ENCODE measurements at regions not wholly inside any gene's neighbourhood (a gene's known extent, or its start where the extent isn't known, plus 50 kb on each side); places are given as distances from the start of the nearest gene placed in this dataset.

- H3K27ac ChIP-seq: no peak overlapping the region
- H3K27me3 ChIP-seq: no peaks in the 10 kb centered on the region
- TF ChIP-seq, protein P1, sequence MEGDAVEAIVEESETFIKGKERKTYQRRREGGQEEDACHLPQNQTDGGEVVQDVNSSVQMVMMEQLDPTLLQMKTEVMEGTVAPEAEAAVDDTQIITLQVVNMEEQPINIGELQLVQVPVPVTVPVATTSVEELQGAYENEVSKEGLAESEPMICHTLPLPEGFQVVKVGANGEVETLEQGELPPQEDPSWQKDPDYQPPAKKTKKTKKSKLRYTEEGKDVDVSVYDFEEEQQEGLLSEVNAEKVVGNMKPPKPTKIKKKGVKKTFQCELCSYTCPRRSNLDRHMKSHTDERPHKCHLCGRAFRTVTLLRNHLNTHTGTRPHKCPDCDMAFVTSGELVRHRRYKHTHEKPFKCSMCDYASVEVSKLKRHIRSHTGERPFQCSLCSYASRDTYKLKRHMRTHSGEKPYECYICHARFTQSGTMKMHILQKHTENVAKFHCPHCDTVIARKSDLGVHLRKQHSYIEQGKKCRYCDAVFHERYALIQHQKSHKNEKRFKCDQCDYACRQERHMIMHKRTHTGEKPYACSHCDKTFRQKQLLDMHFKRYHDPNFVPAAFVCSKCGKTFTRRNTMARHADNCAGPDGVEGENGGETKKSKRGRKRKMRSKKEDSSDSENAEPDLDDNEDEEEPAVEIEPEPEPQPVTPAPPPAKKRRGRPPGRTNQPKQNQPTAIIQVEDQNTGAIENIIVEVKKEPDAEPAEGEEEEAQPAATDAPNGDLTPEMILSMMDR (IDR thresholded peaks at IDR 0.05): no peak
- TF ChIP-seq POLR2A (IDR thresholded peaks at IDR 0.05): no peak
- no peaks in the 10 kb centered on the region for H3K36me3 ChIP-seq
- no peak overlapping the region for H3K4me3 ChIP-seq (replicated peaks in 1 of 3)
- H3K9me3 ChIP-seq: no peaks in the 10 kb centered on the region
- H3K4me1 ChIP-seq: no peaks in the 10 kb centered on the region
- no peak for DNase-seq
- 82 to 88% methylated on average over 5 of the region's 5 CpGs for WGBS, 2 donors
- intact Hi-C loops (cut with DNase I): no loop called here
Observed at GRCh38 chr4:130530505-130530904, 1434.6 kb downstream of the C4orf33 start.

DNA sequence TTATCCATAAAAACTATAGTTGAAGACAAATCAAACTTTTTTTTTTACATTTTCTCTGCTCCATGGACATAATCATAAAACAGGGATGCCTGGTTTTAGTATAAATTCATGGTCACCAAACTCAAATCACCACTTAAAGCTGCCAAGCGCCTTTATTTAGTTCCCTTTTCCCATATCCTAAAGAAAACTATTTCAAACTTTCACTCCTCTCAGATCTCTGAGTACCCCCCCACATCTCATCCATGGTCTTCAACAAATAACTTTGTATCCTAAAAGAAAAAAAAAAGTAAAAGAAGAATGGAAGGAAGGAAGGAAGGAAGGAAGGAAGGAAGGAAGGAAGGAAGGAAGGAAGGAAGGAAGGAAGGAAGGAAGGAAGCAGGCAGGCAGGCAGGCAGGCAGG is 1438.7 kb downstream of the C4orf33 start:
- intact Hi-C loops (cut with DNase I): no loop called here
- DNase-seq: no peak
- TF ChIP-seq POLR2A (IDR thresholded peaks at IDR 0.05): no peak
- TF ChIP-seq, protein P1 (IDR thresholded peaks at IDR 0.05): no peak
- H3K36me3 ChIP-seq: no peaks in the 10 kb centered on the region
- no peaks in the 10 kb centered on the region for H3K27me3 ChIP-seq
- WGBS, 2 donors: 83 to 86% methylated on average over 1 of the region's 1 CpG
- H3K4me1 ChIP-seq: no peaks in the 10 kb centered on the region
- no peak overlapping the region for H3K4me3 ChIP-seq (replicated peaks in 1 of 3)
- H3K9me3 ChIP-seq: no peaks in the 10 kb centered on the region
- H3K27ac ChIP-seq: no peak overlapping the region

DNA sequence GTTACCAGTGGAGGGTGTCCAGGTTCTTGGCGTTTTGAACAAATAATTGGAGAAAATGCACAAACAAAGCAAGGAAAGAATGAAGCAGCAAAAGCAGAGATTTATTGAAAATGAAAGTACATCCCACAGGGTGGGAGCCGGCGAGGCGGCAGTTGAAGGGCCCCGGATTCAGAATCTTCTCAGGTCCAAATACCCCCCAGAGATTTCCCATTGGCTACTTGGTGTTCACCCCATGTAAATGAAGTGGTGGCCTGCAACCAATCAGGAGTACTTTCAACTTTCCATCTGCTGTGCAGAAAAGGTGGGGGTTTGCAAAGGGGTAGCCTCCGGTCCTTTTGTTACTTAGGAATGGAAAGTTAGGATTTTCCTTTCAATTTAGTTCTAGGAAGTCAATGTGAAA is 1447.0 kb downstream of the C4orf33 start:
- H3K27me3 ChIP-seq: no peaks in the 10 kb centered on the region
- 96% methylated on average over 6 of the region's 6 CpGs for WGBS, 2 donors
- TF ChIP-seq, protein P1 (IDR thresholded peaks at IDR 0.05): no peak
- TF ChIP-seq POLR2A (IDR thresholded peaks at IDR 0.05): no peak
- H3K4me3 ChIP-seq (replicated peaks in 1 of 3): no peak overlapping the region
- H3K36me3 ChIP-seq: no peaks in the 10 kb centered on the region
- no peak for DNase-seq
- H3K27ac ChIP-seq: no peak overlapping the region
- H3K9me3 ChIP-seq: no peaks in the 10 kb centered on the region
- H3K4me1 ChIP-seq: no peaks in the 10 kb centered on the region
- intact Hi-C loops (cut with DNase I): no loop called here

DNA sequence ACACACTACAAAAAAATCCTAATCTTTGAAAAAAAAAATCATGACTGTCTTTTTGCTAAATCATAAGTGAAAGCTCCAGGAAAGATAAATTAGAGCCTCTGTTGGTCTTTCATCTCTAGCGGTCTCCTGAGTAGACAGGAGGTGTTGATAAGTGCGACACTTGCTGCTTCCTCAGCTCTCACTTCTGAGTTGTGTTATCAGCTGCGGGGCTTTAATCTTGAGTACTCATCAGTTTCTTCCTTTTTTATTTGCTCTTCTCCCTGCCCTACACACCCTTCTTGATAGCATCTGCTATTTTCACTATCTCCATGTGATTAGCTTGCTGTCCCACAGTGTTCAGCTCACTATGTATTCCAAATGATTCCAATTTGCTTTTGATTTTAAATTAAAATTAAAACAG is 1449.2 kb downstream of the C4orf33 start:
- Histone ChIP-seq H3K9me3 (no peaks in the 10 kb centered on the region), H3K36me3 (no peaks in the 10 kb centered on the region), H3K4me1 (no peaks in the 10 kb centered on the region), H3K27me3 (no peaks in the 10 kb centered on the region), H3K27ac (no peak overlapping the region), H3K4me3 (replicated peaks in 1 of 3) (no peak overlapping the region)
- 58 to 68% methylated on average over 3 of the region's 3 CpGs for WGBS, 2 donors
- DNase-seq: no peak
- intact Hi-C loops (cut with DNase I): no loop called here
- TF ChIP-seq POLR2A (IDR thresholded peaks at IDR 0.05): no peak
- TF ChIP-seq, protein P1 (IDR thresholded peaks at IDR 0.05): no peak

DNA sequence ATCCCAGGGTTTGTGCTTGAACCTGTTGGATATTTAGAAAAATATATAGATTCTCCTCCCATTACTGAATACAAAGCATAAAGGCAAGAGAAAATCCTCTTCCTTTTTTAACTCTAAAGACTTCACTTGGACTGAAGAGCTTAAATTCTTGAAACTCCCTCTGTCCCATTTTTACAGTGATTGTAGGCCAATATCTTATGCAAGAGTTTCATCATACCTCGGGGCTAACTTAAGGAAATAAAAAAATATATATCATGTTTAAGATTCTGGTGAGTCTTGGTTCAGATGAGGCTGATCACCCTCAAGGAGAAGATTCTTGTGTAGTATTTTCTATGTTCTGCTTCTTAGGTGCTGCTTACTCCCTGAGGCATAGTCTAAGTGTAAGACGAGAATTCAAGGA is 1449.6 kb downstream of the C4orf33 start:
- no peak for DNase-seq
- WGBS, 2 donors: 18 to 31% methylated on average over 2 of the region's 2 CpGs
- Histone ChIP-seq H3K27ac (no peak overlapping the region), H3K27me3 (no peaks in the 10 kb centered on the region), H3K9me3 (no peaks in the 10 kb centered on the region), H3K4me1 (no peaks in the 10 kb centered on the region), H3K36me3 (no peaks in the 10 kb centered on the region), H3K4me3 (replicated peaks in 1 of 3) (no peak overlapping the region)
- intact Hi-C loops (cut with DNase I): no loop called here
- no peak for TF ChIP-seq POLR2A (IDR thresholded peaks at IDR 0.05)
- TF ChIP-seq, protein P1 (IDR thresholded peaks at IDR 0.05): no peak
